Medulla oblongata (tissue), 1 donor: ENCODE measurements at regions not wholly inside any gene's neighbourhood (a gene's known extent, or its start where the extent isn't known, plus 50 kb on each side); places are given as distances from the start of the nearest gene placed in this dataset.

Source experiments
- DNase-seq: peaks from one replicate; pipeline ENCODE4 v3.0.0-alpha.2; 2015; ENCODE audit errors: extremely low spot score

DNA sequence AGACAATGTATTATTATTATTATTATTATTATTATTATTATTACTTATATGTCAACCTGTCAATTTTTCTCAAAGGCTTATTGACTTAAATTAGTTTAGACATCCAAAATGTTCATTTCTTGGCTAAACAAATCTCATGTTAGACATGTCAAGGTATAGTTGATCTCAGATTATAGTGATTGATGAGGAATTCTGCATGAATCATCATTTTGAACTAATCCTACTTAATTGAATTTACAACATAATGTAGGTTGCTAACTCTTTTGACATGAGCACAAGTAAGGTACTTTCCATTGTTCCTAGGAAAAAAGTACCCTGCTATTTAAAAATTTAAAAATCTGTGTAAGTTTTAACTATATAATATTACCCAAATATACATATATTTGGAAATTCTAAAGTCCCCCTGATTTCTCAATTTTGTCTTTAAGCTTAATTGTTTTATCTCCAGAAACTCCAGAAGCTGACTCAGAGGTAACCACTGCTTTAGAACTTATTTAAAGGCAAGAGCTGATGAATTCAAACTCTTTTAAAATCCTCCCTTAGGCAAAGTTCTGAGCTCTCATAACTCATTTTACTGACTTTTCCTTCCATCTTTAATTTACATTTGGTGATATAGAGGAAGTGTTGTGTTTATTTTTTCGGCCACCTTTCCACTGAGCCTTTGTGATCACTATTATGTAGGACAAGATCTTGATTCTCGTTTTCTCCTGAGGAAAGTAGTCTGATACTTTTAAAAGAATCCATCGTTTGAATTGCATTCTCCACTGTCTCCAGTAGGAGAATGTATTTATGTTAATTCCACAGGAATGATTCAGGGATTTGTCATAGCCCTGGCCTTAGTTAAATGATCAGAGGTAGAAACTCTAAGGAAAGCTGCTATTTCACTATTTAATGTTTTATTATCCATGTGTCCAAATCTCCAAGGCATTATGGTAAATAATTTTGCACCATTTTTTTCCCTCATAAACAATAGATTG lies 1304.5 kb downstream of the AACS start:
- DNase-seq, result no peak

DNA sequence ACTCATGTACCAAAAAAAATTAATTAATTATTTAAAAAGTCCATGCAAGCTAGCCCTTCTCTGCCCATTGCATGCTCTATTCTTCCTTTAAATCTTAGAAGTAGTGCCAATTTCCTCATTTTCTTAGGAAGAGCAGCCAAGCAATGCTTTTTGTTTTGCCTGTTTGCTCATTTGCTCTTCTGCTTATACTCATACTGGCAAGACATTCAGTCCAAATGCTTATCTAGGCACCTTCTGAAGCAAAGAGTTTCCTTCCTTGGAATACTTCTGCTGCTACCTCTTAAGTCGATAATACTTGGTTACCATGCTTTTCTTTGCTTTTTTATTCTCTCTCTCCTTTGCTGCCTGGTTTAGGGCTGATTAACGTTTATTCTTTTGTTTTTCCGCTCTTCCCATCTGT lies 1318.3 kb downstream of the AACS start:
- no peak for DNase-seq

DNA sequence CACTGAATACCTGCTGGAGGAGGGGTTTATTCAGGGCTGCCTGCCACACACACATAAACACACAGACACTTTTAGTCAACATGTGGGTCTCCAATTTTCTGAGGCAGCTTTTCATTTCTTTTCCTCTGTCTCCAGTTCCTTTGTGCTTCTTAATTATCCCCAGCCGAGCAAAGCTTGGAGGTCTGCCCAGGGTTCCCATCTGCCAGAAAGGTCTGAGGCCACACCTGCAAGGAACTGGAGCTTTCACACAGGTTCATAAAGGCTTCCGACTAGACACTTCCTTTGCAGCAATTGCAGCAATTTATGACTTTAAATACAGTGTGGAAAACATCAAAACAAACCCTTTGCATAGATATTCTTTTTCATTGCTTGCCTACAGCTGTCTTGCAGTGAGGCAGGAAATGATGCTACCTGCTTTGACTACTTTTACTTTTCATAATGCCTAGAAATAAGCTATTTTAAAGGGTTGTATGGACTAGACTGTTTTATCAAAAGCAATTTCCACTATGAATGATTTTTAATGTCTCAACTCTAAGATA lies 1318.9 kb downstream of the AACS start:
- DNase-seq, result no peak

DNA sequence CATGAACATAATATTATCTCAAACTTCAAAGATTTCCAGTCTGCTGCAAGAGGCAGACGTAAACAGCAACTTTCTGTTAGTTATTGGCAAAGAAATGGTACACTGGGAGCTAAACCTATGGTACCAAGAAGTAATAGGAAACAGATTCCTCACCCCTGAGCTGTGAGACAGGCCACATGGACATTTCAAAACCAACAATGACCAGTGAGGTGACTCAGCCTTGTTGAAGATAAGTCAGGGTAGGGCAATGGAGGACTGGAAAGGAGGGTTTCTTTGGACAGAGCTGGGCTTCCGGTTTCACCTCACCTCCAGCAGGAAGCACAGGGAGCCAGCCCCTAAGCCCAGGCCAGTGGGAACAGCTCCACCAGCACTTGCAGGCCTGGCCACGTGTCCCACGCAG lies 1320.5 kb downstream of the AACS start:
- no peak for DNase-seq

DNA sequence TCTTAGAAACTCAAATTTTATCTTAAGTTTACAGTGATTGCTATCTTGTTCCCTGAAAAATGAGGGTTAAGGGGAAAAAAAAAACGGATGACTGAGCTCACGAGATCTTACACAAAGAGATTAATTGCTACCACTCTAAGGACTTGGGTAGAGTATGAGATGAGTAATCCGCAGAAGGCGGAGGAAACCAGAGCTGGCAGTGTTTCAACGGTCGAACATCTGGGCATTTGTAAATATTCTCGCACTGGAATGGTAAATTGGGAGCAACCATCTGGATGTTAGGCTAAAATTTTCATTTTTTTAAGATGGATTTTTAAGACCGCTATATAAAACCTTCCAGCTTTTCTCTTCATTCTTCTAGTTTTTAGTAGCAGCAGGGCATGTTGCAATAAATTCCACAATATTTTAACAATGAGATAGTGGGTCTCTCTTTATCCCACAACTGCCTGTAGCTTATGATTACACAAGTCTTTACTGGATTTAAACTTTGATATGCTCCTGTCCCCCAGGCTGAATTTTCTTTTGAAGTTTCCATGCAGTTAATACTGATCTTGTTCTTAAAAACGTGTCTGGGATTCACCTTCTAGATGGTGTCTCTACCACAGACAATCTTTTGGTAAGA lies 1324.1 kb downstream of the AACS start:
- DNase-seq, result no peak

DNA sequence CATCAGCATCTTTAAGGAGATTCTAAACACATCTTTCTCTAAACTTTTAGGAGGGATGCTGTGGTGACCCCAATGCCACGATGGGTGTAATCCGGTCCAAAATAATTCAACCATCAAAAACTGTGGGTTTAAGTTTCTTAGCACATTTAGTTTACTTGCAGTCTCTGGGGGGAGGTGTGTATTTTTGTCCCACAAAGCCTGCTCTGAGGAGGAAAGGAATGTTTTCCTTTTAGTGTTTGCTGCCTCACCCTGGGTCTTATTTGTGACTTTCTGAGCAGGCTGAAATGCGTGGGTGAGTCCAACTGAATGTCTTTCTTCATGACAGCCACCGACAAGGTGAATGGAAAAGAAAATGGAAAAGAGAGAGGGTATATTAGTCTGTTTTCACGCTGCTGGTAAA lies 1324.7 kb downstream of the AACS start:
- no peak for DNase-seq

DNA sequence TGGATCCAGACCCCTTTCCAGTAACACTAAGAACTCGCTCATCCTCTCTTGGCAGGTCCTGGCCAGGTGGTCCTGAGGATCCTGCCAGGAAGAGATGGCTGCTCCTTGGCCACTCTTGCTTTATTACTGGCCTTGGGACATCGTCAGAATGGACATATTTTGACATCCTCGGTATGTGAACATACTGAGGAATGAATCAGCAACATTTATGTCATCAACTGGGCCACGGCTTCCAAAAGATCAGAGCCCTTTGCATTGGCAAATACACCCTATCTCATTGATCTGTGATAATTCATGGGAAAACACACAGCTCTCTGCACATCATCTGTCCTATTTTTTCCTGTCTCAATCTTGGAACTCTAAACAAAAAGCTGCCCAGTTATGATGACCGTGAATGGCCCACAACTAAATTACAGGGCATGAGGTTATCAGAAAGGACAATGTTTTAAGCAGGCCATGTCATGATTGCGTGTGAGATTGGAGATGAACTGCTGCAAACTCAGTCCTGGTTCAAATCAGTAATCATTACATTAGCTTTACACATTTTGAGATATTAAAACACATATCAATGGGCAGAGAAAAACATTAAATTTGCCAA lies 1325.8 kb downstream of the AACS start:
- DNase-seq, result no peak

DNA sequence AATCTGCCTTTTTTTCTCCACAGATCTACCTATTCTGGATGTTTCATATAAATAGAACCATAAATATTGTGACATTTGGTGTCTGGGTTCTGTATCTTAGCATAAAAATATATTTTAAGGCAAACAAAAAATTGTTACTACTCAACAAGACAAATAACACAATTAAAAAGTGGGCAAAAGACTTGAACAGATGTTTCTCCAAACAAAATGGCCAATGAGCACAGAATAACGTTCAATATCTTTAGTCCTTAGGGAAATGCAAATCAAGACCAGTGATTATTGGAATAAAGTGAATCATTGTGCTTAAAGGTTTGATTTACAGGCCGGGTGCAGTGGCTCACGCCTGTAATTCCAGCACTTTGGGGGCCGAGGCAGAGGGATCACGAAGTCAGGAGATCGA lies 1331.3 kb downstream of the AACS start:
- no peak for DNase-seq

DNA sequence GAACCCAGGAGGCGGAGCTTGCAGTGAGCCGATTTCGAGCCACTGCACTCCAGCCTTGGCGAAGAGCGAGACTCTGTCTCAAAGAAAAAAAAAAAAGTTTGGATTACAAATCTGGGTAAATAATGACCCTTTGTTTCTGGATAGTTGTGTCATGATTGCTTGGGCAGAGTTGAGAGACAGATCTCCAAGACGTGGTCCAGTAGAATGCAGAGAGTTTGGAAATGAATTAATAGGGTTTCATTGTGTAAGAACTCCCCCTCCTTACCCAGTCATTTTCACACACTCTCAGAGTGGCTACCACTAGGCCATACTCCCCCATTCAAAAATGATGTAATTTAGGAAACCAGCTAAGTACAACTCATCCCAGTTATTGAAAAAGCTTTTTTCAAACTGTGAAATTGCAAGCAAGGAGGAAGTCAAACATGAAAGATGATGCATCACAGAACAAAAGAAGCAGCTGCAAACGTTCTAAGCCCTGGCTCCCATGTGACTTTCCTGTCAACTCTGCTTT lies 1331.9 kb downstream of the AACS start:
- peak; percentile 61 for DNase-seq

DNA sequence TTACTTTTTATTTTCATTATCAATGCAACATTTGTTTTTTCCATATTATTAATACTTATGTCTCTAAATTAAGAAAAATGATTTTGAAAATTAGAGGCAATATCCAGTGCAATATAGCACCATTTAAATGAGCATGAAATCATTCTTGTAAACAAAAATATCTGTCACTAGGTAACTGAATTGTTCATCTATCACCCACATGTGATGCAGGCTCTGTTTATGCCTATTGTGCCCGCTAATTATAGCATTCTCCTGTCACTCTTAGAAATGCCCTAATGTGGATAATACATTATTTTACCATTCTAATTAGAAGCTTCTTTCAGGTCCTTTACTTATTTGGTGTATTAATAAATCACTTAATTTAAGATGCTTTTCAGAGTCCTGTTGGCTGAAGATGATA lies 1332.4 kb downstream of the AACS start:
- DNase-seq, result no peak

DNA sequence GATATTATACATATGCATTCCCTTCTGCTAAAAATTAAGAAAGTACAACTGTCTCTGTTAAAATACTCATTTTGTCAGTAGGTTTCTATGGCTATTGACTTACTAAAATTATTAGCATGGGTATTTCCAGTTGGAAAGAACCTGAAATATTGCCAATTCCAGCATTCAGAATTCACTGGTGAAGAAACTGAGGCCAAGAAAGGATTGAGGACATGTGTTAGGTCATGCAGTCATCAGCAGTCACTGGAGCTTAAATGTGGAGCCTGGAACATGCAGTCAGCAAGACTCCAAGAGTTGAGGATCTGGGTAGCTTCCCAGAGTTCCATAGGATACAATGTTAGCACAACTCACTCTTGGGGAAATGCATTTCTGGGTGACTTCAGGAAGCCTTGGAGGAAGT lies 1335.6 kb downstream of the AACS start:
- DNase-seq, result no peak

DNA sequence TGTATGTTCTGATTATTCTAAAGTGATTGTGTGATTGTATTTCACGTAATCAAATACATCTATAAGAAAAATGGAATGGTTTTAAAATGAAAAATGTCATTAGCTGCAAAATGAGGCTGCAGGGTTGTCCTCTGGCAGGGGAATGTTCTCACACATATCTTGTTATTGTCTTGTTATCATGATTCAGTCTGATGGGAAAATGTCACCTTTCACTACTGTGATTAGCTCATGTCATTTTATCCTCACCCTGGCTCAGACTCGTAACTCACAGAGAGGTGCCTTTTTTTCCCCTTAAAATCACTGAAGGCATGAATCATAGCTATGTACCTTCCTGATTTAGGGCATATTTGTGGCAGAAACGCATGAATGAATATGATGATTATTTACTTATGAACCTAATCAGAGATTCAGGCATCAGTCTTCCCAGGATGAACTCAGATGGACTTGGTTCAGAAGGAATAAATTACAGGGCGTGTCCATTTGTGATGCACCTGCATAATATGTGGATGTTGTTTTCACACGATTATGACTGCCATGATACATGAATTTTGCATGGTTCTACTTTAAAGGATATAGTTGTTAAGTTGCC lies 1339.2 kb downstream of the AACS start:
- DNase-seq, result no peak

DNA sequence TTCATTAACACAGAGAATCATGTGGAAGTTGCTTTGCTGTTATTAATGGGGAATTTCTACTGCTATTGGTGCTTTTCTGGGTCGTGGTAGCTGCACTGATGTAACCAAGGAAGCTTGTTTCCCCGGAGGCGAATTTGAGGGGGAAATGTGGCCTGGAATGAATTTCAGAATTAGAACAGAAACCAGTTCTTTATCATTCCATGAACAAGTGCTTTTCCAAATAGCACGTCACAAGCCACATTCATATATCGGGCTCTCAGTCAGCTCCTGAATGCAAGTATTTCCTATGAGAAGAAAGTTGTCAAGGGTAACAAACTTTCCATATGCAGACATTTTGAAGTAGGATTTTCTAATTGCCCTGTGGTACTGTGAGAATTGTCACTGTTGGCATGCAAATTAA lies 1353.2 kb downstream of the AACS start:
- no peak for DNase-seq

DNA sequence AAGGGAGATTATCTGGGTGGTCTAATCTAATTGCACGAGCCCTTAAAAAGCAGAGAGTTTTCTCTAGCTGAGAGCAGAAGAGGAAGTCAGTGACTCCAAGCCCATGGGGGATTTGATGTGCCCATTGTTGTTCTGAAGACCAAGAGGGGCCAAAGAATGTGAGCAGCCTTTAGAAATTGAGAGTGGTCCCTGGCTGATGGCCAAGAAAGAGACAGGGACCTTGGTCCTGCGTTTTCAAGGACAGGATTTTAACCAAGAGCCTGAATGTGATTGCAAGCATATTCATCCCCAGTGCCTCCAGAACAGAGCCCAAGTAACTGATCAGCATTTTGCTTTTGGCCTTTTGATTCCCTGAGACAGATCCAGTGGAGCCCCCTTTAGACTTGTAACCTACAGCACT lies 1353.9 kb downstream of the AACS start:
- no peak for DNase-seq

DNA sequence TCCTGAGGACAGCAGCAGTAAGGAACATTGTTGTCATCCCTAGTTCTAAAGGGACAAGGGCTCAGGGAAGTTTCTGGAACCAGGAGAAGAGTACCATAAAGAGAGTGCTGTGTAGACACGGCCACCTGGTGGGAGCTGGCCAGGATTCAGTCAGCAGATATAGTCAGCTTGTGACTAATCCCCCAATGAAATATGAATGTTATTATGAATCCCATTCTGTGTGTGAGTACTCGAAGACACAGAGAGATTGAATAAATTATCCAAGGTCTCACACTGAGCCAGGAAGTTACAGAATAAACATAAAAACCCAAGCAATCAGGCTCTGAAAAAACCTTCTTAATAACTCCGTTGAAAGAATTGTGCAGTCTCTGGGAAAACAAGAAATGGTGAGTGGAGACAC lies 1359.5 kb downstream of the AACS start:
- no peak for DNase-seq

DNA sequence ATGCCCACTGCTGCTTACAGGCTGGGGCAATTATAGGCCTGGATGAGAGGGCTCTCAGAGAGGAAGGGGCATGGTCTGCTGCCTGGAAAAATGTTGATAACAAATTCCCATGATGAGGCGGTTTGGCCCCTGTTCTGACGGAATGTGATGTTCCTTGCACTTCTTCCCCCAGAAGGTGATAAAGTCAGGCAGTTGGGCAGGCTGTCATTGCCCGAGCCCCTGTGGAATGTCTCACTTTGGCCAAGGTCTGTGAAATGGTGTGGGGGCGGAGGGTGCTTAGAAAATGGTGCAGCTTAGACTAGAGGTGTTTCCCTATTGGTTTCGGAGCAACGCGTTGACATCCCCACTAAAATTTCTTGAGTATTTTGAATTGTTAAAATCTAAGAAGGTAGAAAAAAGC lies 1360.0 kb downstream of the AACS start:
- no peak for DNase-seq

DNA sequence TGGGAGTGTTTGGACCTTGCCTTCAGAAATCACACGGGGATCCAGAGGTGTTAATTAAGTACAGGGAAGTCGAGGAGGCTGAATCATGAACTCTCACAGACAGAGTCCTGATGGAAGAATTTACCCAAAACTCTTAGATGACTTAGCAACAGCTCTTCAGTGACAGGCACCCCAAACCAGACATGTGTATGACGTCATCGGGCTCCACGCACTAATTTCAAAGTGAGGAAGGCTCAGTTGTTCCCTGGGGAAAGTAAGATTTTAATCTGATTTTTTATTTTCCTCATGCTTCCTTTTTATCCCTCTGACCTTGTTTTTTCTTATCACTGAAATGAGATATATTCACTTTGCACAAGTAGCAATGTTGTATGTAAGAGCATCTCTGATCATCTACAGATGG lies 1363.5 kb downstream of the AACS start:
- no peak for DNase-seq

DNA sequence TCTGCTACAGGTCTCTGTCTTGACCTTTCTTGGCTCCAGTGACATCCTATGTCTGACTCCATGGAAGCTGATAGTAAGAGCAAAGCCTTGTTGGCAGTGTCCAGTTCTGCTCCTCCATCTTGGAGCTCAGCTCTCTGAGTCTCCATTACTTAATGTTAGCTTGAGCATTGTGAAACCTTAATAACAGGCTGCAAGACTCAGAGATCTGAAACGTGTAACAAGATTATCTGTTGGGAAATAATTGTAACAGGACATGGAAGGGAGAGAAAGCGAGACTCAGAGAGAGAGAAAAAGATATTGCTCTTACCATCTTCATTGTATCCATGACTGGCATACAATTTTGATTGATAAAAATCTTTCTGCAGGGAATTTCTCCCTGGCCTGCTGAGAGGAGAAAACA lies 1365.7 kb downstream of the AACS start:
- DNase-seq, result no peak

DNA sequence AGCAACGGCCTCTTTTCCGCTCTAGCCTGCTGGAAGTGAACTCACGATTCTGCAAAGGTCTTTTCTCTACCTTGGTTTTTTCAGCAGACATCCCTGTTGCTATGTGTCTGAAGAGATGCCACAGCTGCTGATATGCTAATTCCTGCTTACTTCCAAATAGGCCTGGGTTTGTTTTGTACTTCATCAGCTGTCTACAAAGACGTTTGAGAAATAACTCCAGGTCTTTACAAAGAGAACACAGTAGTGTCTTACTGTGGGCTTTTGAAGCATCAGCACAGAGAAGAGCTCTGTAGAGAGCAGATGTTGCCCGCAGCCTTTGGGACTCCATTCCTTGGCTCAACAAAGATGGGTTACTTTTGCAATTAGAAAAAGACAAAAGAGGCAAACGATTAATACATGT lies 1366.5 kb downstream of the AACS start:
- peak; percentile 14 for DNase-seq

DNA sequence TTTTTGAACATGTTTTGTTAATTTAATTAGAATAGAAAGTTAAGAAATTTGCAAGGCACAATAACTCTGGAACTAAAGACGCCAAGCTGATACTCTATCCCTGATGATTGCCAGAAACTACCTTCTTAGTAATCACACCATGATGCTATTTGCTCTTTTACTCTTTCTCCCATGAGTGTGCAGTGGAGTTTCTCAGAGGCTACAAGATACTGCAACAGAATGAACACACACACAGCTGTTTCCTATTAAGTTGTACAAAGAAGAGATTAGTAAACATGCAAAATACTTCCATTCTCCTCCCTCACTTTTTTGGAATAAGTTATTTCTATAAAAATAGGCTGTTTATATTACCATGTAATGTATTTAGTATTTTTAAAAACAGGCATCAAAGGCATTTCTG lies 1367.5 kb downstream of the AACS start:
- no peak for DNase-seq

DNA sequence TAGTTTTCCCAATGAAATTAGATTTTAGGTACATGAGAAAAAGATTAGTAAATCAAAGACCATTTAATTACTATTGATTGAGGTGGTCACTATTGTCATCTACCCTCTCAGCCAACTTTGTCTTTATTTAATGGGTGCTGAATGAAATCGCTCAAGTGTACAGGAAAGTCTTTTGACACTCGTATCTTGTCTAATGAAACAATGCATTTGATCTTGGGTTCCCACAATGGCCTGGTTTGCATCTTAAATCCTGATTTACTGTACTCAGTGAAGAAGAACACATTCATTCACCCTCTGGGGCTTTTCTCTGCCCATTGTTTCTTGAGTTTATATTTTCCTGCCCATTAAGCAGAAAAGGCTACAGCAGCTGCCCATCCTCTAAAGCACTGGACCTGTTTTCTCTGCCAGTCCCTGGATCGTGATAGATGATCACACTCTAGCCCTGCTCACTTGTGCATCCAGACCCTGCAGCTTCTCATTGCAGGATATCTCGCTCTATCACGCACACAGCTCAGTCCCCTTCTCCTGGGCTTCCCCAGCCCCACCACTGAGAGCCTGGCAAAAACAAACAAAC lies 1369.3 kb downstream of the AACS start:
- no peak for DNase-seq

DNA sequence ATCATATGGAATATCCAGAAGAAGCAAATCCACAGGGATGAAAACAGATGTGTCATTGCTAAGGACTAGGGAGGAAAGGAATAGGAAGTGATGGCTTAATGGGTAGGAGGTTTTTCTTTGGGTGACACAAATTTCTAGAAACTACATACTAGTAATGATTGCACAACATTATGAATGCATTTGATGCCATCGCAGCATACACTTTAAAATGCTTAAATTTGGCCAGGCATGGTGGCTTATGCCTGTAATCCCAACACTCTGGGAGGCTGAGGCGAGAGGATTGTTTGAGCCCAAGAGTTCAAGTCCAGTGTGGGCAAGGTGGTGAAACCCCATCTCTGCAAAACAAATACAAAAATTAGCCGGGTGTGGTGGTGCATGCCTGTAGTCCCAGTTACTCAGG lies 1370.8 kb downstream of the AACS start:
- DNase-seq, result no peak
